Stimulated activated memory B cell treated with anti-CD40 and anti-IgM and Interleukin-4, amounts not matched to agents 10 μg/mL and 1 μg/mL and 100 μg/mL, for 72 hours (primary cell): ENCODE measurements at regions not wholly inside any gene's neighbourhood (a gene's known extent, or its start where the extent isn't known, plus 50 kb on each side); places are given as distances from the start of the nearest gene placed in this dataset.
"Not testable (repeated sequence)": the region's sequence is repeated elsewhere in the genome, so short reads cannot be mapped to it uniquely, and the experiment has no call there.

Source experiments
- ATAC-seq: fragments of 150-1000 bp; cut with Tn5 transposase; 2 replicates; pipeline ENCODE4 v1.10.0; 2021
- H3K27ac Mint-ChIP-seq: one replicate; pipeline ENCODE4 v1.8.0; 2022; ENCODE audit warnings: mild to moderate bottlenecking, mixed read lengths
- H3K27me3 Mint-ChIP-seq: one replicate; pipeline ENCODE4 v1.8.0; 2022; ENCODE audit warnings: mixed read lengths
- H3K36me3 Mint-ChIP-seq: one replicate; pipeline ENCODE4 v1.8.0; 2022; ENCODE audit warnings: mixed read lengths
- H3K4me1 Mint-ChIP-seq: one replicate; pipeline ENCODE4 v1.8.0; 2022; ENCODE audit warnings: mixed read lengths
- H3K4me3 Mint-ChIP-seq: one replicate; pipeline ENCODE4 v1.8.0; 2022; ENCODE audit warnings: mild to moderate bottlenecking, moderate library complexity, mixed read lengths
- H3K9me3 Mint-ChIP-seq: one replicate; pipeline ENCODE4 v1.8.0; 2022; ENCODE audit warnings: mixed read lengths

DNA sequence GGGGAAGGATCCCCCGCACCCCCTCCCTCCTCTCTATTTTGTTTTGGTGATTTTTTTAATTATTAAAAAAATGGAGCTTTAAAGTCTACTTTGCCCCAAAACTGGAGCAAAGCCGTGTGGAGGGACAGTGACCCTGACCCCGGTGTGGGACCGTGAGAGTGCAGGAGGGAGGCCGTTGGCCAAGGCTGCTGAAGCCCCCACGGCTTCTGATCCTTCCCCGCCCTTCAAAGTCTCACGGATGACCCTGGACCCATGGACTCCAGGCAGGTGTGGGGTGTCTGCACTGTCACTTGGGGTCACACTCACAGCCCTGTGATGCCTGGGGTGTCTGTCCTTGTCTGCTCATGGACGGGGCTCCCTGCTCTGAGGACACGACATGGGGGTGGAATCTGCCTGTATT lies 133.3 kb downstream of the CPZ start:
- Mint-ChIP-seq H3K27me3 (no peaks in the 10 kb centered on the region), H3K36me3 (no peaks in the 10 kb centered on the region), H3K27ac (no peak overlapping the region), H3K9me3 (no peaks in the 10 kb centered on the region), H3K4me1 (no peaks in the 10 kb centered on the region), H3K4me3 (no peak overlapping the region)
- ATAC-seq: no peak

DNA sequence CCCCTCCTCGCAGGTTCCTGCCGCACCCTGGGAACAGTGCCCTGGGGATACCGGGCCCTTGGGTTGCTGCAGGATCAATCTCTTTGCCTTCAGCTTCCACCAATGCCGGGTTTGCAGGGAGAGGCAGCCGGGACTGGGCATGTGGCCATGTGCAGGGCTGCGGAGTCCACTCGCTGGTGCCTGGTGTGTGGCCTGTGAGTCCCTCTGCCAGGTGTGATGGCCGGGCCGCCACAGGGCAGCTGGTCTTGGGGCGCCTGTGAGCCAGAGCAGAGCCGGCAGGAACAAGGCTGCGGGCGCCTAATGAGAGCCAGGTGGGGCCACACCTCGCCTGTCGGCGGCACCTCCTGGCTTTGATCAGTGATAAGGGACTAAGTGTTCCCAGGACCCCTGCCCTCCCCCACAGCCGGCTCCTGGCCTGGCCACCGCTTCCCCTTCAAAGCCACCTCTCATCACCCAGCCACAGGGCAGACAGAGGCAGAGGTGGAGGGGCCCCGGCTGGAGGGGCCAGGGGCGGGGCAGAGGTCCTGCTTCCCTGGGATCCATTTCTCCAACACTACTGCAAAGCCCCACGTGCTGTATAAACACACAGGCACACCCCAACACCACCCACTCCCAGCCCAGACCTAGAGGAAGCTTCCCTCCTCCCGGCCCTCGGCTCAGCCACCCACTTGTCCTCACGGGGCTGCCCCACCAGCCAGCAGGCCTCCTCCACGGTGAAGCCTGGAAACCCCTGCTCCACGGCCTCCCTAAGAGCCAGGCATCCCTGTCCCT lies 132.7 kb downstream of the CPZ start:
- no peak overlapping the region for H3K27ac Mint-ChIP-seq
- no peaks in the 10 kb centered on the region for H3K36me3 Mint-ChIP-seq
- no peak overlapping the region for H3K4me3 Mint-ChIP-seq
- no peak for ATAC-seq
- H3K9me3 Mint-ChIP-seq: no peaks in the 10 kb centered on the region
- no peaks in the 10 kb centered on the region for H3K27me3 Mint-ChIP-seq
- no peaks in the 10 kb centered on the region for H3K4me1 Mint-ChIP-seq

DNA sequence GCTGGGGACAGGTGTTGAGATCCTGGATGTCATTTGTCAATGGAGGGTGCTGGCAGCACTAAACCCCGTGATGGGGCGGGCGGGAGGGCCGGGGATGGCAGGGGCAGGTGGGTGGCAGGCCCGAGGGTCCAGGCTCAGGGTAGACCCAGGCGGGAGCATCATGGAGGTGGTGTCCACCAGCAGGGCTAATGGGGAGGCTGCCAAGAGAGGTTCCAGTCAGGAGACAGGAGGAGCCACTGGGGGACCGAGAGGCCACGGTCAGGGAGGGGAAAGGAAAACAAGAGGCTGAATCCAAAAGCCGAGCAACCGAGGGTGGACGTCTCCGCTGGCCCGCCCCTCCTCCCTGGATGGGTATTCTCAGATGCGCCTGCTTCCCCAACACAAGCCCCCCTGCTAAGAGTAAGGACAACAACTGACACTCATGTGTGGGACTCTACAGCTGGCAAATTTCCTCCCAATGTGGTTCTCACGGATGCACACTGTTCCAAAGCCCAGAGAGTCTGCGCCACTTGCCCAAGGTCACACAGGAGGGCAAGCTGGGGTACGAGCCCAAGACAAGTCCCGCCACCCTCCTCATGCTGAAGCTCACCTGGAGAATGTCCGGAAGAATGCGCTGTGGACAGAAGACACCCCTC lies 132.0 kb downstream of the CPZ start:
- Mint-ChIP-seq H3K4me3 (no peak overlapping the region), H3K9me3 (peaks cover 3% of the 10 kb centered on the region), H3K27me3 (no peaks in the 10 kb centered on the region), H3K27ac (no peak overlapping the region), H3K4me1 (no peaks in the 10 kb centered on the region), H3K36me3 (no peaks in the 10 kb centered on the region)
- peak; percentile 18 for ATAC-seq

DNA sequence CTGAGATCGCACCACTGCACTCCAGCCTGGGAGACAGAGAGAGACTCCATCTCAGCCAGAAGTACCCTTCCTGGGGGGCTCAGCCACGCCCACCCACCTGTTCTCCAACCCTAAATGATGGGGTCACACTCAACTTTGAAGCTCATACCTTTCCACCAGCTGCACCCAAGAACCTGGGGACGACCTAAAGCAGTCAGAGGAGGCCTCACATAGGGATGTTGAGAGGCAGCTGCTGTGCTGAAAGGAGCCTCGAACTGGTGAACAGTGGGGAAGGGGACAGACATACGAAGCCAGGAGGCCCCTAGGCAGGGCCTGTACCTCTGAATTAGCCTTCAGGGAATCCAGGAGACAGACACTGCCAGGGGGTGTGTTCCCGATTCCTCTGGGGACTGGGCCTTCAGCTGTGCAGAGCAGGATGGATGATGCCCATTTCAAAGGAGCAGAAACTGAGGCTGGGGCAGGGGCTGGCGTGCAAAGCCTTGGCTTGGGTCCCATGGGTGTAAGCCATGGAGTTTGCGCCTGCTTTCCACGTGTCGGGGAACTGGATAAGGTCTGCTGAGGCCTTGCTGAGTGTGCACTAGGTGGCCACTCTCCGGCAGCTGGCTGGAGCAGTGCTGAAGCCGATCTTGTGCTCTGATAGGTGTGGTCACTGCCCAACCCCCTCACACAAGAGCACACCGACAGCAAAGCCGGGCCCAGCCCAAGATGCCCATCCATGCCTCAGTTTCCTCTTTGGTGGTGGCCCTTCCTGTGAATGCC lies 130.8 kb downstream of the CPZ start:
- Mint-ChIP-seq H3K27ac (no peak overlapping the region), H3K4me1 (no peaks in the 10 kb centered on the region), H3K36me3 (no peaks in the 10 kb centered on the region), H3K9me3 (peaks cover 10% of the 10 kb centered on the region), H3K27me3 (no peaks in the 10 kb centered on the region), H3K4me3 (no peak overlapping the region)
- no peak for ATAC-seq

DNA sequence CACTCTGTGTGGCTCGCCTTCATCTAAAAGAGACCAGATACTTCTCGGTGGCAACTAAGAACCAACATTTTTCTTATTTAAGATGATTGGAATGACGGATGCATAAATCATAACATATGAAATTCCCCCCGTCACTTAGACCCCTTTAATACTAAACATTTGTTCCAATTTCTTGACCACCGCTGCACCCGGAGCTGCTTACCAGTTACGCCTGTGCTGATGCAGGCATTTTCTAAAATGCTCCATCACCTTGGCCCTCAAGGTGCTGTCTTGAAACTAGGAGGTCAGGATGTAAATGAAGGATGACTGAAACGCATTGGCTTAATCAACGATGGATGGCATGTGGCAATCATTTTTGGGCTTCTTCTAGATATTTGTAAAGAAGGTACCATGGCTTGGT lies 130.0 kb downstream of the CPZ start:
- H3K27ac Mint-ChIP-seq: no peak overlapping the region
- H3K27me3 Mint-ChIP-seq: no peaks in the 10 kb centered on the region
- H3K36me3 Mint-ChIP-seq: no peaks in the 10 kb centered on the region
- ATAC-seq: no peak
- no peak overlapping the region for H3K4me3 Mint-ChIP-seq
- peaks cover 14% of the 10 kb centered on the region for H3K9me3 Mint-ChIP-seq
- H3K4me1 Mint-ChIP-seq: no peaks in the 10 kb centered on the region

DNA sequence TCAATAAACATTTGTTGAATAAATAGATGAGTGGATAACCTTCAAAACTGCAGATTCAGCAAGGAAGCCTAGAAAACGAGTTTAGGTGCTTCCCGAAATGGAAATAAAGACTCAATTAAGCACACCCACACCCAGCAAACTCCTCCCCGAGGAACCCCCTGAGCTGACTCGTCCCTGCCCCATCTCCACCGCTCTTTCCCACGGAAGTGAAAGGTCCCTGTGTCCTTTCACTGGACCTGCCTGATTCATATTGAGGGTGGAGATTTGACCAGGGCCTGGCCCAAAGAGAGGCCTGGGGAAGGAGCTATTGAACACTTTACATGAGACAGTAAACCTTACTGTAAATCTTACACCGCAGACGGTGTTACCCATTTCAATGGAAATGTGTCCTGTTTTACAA lies 129.1 kb downstream of the CPZ start:
- H3K4me3 Mint-ChIP-seq: no peak overlapping the region
- peaks cover 17% of the 10 kb centered on the region for H3K9me3 Mint-ChIP-seq
- no peaks in the 10 kb centered on the region for H3K4me1 Mint-ChIP-seq
- no peak for ATAC-seq
- H3K27me3 Mint-ChIP-seq: no peaks in the 10 kb centered on the region
- H3K36me3 Mint-ChIP-seq: no peaks in the 10 kb centered on the region
- H3K27ac Mint-ChIP-seq: no peak overlapping the region

DNA sequence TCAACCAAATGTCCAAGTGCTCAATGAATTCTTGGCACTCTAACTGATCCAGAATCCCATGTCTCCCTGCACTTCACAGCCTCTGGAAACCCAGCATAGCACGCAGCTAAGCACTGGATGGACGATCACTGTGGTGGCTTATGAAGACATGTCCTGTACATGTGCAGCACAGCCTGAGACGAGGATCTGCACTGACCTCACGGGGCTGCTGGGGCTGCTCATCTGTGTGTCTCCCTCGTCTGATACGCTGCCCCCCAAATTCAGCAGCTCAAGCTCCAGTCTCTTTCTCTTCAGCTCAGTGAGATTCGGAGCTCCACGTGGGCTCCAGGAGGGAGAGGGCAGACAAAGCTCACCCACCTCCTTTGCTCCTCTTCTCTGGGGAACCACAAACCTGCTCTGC lies 126.9 kb downstream of the CPZ start:
- Mint-ChIP-seq H3K4me3 (no peak overlapping the region), H3K9me3 (peaks cover 17% of the 10 kb centered on the region)

DNA sequence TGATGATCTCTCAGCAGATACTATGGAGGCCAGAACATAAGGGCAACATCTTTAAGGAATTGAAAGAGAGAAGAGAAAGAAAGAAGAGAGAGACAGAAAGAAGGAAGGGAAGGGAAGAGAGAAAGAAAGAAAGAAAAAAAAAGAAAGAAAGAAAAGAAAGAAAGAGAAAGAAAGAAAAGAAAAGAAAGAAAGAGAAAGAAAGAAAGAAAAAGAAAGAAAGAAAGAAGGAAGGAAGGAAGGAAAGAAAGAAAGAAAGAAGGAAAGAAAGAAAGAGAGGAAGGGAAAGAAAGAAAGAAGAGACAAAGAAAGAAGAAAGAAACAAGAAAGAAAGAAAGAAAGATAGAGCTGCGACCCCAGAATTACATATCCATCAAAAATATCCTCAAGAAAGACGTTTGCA lies 124.9 kb downstream of the CPZ start:
- peaks cover 29% of the 10 kb centered on the region for H3K9me3 Mint-ChIP-seq
- not testable (repeated sequence) for H3K4me1 Mint-ChIP-seq, H3K27ac Mint-ChIP-seq, ATAC-seq, H3K36me3 Mint-ChIP-seq, H3K4me3 Mint-ChIP-seq, H3K27me3 Mint-ChIP-seq

More for the DNA sequence above, 126.9 kb downstream of the CPZ start:
- no peaks in the 10 kb centered on the region for H3K36me3 Mint-ChIP-seq
- ATAC-seq: no peak
- H3K4me1 Mint-ChIP-seq: no peaks in the 10 kb centered on the region
- H3K27me3 Mint-ChIP-seq: no peaks in the 10 kb centered on the region
- H3K27ac Mint-ChIP-seq: no peak overlapping the region

DNA sequence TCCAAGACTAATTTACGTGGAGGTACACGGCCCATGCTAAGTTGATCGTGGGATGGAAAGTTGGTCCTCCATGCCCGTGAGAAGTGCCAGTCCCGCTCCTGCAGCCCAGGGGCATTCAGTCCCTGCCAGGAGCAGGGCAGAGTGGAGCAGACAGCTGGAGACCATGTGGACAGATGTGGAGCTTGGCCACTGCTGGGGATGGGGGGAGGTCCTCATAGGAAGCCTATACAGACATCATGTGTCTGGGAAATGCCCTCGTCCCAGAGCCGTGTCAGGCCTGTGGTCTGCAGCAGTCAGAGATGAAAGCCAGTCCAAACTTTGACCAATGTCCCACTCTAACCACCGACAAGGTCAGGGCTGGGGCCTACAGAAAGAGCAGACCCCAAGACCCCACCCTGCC lies 118.4 kb downstream of the CPZ start:
- H3K36me3 Mint-ChIP-seq: no peaks in the 10 kb centered on the region
- H3K4me3 Mint-ChIP-seq: no peak overlapping the region
- no peak for ATAC-seq
- peaks cover 18% of the 10 kb centered on the region for H3K9me3 Mint-ChIP-seq
- H3K27ac Mint-ChIP-seq: no peak overlapping the region
- no peaks in the 10 kb centered on the region for H3K4me1 Mint-ChIP-seq
- no peaks in the 10 kb centered on the region for H3K27me3 Mint-ChIP-seq

DNA sequence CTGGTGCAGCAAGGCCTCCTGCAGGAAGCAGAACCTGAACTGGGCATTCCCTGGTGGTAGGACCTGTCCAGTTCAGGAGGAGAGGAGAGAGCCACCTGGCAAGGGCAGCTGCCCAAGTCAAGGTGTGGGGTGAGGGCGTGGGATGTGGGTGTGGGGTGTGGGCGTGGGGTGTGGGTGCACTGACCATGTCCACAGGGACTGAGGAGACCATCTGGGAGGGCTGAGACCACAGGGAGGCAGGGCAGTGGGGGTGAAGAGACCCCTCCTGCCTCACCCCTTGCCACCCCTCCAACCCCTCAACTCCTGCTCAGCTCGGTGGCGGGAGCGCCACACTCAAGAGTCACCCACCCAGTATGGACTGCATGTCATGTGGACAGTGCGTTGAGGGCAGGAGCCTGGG lies 117.9 kb downstream of the CPZ start:
- H3K27me3 Mint-ChIP-seq: no peaks in the 10 kb centered on the region
- peaks cover 18% of the 10 kb centered on the region for H3K9me3 Mint-ChIP-seq
- no peak overlapping the region for H3K27ac Mint-ChIP-seq
- H3K36me3 Mint-ChIP-seq: no peaks in the 10 kb centered on the region
- ATAC-seq: peak; percentile 56
- H3K4me1 Mint-ChIP-seq: no peaks in the 10 kb centered on the region
- no peak overlapping the region for H3K4me3 Mint-ChIP-seq

DNA sequence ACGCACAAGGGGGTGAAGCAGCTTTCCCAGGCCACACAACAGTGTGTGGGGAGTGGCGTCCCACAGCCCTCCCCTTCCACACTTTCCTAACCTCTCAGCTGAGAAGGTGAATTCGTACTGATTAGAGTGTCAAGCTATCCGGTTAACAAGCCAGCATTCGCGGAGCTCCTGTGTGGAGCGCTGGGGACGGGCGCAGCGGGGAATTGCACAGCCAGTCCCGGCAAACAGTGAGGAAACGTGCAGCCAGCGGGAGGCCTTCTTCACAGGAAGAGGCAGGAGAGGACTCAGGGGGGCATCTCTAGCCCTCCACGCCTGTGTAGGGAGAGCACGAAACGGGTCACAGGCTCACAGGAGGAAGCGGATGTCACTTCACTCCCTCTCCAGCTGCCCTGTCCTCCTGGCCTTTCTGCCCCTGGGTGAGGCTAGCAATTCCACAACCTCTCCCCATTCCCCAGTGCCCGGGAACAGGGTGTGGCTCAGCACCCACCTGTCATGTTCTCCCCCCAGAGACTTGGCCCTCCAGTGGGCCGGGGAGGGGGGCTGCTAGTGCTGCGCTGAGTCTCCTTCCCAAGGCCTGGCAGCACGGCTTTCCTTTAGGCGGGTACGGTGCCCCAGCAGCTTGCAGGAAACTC lies 117.3 kb downstream of the CPZ start:
- Mint-ChIP-seq H3K9me3 (peaks cover 18% of the 10 kb centered on the region), H3K27ac (no peak overlapping the region), H3K4me3 (no peak overlapping the region), H3K36me3 (no peaks in the 10 kb centered on the region), H3K27me3 (peaks cover 2% of the 10 kb centered on the region), H3K4me1 (no peaks in the 10 kb centered on the region)
- ATAC-seq: no peak

DNA sequence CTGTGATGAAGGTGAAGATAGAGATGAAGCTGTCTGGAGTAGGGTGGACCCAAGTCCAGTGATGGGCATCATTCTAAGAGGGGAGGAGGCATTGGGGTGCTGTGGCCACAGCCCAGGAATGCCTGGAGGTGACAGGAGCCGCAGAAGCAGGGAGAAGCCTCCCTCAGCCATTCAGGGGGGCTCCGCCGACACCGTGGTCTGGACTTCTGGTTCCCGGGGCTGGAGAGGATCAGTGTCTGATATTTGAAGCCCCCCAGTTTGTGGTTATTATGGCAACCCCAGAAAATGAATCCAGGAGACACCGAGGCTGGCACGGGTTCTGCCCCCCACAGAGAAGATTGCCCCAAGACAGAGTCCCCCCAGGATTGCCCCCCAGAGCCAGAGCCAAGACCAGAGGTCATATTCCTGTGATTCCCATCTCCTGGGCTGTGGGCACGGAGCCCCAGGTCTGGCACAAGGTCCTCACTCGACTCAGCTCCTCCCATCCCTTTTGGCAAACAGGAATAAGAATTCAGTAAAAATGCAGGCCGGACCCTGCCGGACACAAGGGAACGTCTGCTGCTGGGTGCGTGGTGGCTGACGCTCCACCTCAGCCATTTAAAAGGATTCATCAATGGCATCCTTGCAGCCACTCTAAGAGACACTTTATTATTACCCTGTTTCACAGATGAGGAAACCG lies 116.6 kb downstream of the CPZ start:
- H3K4me1 Mint-ChIP-seq: no peaks in the 10 kb centered on the region
- no peak overlapping the region for H3K27ac Mint-ChIP-seq
- H3K4me3 Mint-ChIP-seq: no peak overlapping the region
- H3K36me3 Mint-ChIP-seq: no peaks in the 10 kb centered on the region
- ATAC-seq: no peak
- H3K9me3 Mint-ChIP-seq: peaks cover 18% of the 10 kb centered on the region
- H3K27me3 Mint-ChIP-seq: peaks cover 9% of the 10 kb centered on the region

DNA sequence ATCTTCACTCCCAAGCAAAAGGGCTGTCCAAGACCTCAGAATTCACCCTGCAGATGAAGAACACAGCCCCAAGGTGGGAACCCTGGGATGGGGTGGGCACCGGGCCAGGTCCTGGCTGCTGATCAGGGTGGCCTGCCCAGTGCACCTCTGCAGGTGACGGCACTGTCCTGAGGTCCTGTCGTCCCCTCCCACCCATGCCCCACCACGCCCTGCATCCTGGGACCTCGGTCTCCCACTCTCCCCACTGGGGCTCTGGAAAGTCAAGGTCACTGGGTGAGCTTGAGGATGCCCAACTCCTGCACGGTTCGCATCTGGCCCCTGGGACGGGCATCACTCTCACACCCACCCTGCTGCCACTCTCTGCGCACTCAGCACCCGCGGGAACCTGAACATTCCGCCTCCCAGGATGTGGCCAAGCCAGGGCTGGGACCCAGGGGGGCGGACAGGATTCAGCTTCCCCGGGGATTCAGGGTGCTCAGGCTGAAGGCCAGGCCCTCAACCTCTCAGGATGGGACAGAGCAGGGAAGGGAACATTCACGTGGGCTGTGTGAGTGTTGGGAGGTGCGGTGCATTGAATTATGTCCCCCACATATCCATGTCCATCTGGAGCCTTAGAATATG lies 115.9 kb downstream of the CPZ start:
- peaks cover 16% of the 10 kb centered on the region for H3K9me3 Mint-ChIP-seq
- no peaks in the 10 kb centered on the region for H3K36me3 Mint-ChIP-seq
- H3K27me3 Mint-ChIP-seq: peaks cover 10% of the 10 kb centered on the region
- no peak overlapping the region for H3K4me3 Mint-ChIP-seq
- no peak overlapping the region for H3K27ac Mint-ChIP-seq
- H3K4me1 Mint-ChIP-seq: no peaks in the 10 kb centered on the region
- no peak for ATAC-seq

DNA sequence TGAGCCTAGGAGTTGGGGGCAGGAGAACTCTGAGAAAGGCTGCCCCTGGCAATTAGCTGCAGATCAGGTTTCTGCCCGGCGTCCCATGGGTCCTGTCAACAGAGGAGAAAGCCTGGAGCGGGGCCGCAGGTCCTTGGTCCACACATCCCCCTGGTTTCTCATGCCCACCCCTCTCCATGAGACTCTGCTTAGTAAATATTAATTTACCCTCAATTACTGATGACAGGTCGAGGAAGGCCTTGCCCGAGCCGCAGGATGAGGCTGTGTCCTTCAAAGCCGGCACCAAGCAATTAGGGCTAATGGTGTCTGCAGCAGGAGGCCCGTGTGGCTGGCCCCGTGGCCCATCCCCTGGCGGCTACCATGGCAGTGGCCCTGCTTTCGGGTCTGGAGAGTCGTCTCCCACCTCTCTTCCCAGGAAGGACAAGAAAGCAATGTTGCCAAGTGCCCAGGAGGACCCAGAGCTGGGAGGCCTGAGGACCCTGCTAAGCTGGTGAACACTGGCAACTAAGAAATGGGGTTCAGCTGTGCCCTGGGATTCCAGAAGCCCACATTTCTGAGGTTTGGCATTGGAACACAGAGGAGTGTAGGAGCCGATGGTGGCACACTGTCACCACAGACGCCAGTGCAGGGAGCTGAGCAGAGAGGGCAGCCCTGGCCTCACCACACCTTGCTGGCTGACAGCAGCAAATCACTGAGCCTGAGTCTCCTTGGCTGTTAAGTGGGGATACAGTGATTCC lies 114.6 kb downstream of the CPZ start:
- Mint-ChIP-seq H3K9me3 (peaks cover 4% of the 10 kb centered on the region), H3K4me3 (no peak overlapping the region), H3K27me3 (peaks cover 18% of the 10 kb centered on the region), H3K36me3 (no peaks in the 10 kb centered on the region), H3K4me1 (no peaks in the 10 kb centered on the region), H3K27ac (no peak overlapping the region)
- no peak for ATAC-seq
